H1 (cell line): ENCODE measurements at regions not wholly inside any gene's neighbourhood (a gene's known extent, or its start where the extent isn't known, plus 50 kb on each side); places are given as distances from the start of the nearest gene placed in this dataset.

Experiments used
- CTCF ChIA-PET: fragments of 300-600 bp; sonication (Branson Sonifier 250); formaldehyde crosslinking; loops from one replicate; lab custom pipeline; 2021; ENCODE audit not compliant: partially characterized antibody; lab: Charles Lee
- POLR2A ChIA-PET: fragments of 300-600 bp; sonication (Branson Sonifier 250); formaldehyde crosslinking; loops from one replicate; lab custom pipeline; 2021; ENCODE audit warnings: inconsistent platforms; ENCODE audit not compliant: partially characterized antibody; lab: Charles Lee
- DNase-seq, 2 experiments: peaks; one replicate each; pipeline versions ENCODE4 v3.0.0 to v3.0.0-alpha.2; 2010 to 2022; ENCODE audit warnings: low spot score in 2 of 2, low read depth in 1 of 2, mixed read lengths in 1 of 2
- FAIRE-seq: peaks from 2 replicates; lab custom pipeline; 2011; peaks lifted over from hg19 to GRCh38; lab: Jason Lieb, UNC
- H2AFZ ChIP-seq: 2 replicates; pipeline ENCODE4 v1.8.1; 2012; ENCODE audit warnings: low read length, inconsistent platforms
- H2AK5ac ChIP-seq: 2 replicates; pipeline ENCODE4 v1.6.1; 2013; ENCODE audit warnings: low read depth, low read length
- H2BK120ac ChIP-seq: replicated peaks from 2 replicates; pipeline ENCODE3; 2013; ENCODE audit warnings: low read depth, low read length, inconsistent platforms
- H2BK12ac ChIP-seq: 2 replicates; pipeline ENCODE4 v1.6.1; 2013; ENCODE audit warnings: low read depth, low read length
- H2BK15ac ChIP-seq: 2 replicates; pipeline ENCODE4 v1.6.1; 2013; ENCODE audit warnings: low read length
- H2BK20ac ChIP-seq: 2 replicates; pipeline ENCODE4 v1.6.1; 2013; ENCODE audit warnings: low read length
- H2BK5ac ChIP-seq: 2 replicates; pipeline ENCODE4 v1.6.1; 2013; ENCODE audit warnings: low read depth, low read length
- H3K14ac ChIP-seq: 2 replicates; pipeline ENCODE4 v1.6.1; 2013; ENCODE audit warnings: inconsistent platforms; ENCODE audit not compliant: insufficient read length
- H3K18ac ChIP-seq: 2 replicates; pipeline ENCODE4 v1.6.1; 2013; ENCODE audit warnings: low read length; ENCODE audit errors: extremely low read depth
- H3K23ac ChIP-seq: 2 replicates; pipeline ENCODE4 v1.6.1; 2013; ENCODE audit warnings: inconsistent platforms; ENCODE audit not compliant: insufficient read length
- H3K23me2 ChIP-seq: 2 replicates; pipeline ENCODE4 v1.6.1; 2013; ENCODE audit warnings: low read depth, low read length
- H3K27ac ChIP-seq: 2 replicates; pipeline ENCODE4 v1.6.1; 2011; ENCODE audit warnings: low read depth, low read length, inconsistent platforms
- H3K27me3 ChIP-seq, 4 experiments: replicated peaks in 1 of 4; 1 replicate in 1 of 4; 2 replicates in 3 of 4; pipeline versions ENCODE4 v1.6.1 to v1.8.1; 2011 to 2013; ENCODE audit warnings: low read length in 3 of 4, mild to moderate bottlenecking in 3 of 4, inconsistent platforms in 2 of 4, mixed read lengths in 2 of 4, moderate library complexity in 1 of 4; ENCODE audit not compliant: control insufficient read depth in 3 of 4, insufficient read depth in 3 of 4; ENCODE audit errors: extremely low read depth in 1 of 4
- H3K36me3 ChIP-seq, 4 experiments: 2 replicates each; pipeline versions ENCODE4 v1.6.1 to v1.8.1; 2011 to 2013; ENCODE audit warnings: mild to moderate bottlenecking in 4 of 4, low read length in 3 of 4, moderate library complexity in 2 of 4, control low read depth in 1 of 4, inconsistent platforms in 1 of 4; ENCODE audit not compliant: insufficient read depth in 4 of 4, control insufficient read depth in 2 of 4
- H3K4ac ChIP-seq: replicated peaks from 2 replicates; pipeline ENCODE3; 2013; ENCODE audit warnings: low read length, low read depth, mixed read lengths, inconsistent platforms; ENCODE audit not compliant: insufficient read length
- H3K4me1 ChIP-seq, 4 experiments: replicated peaks in 1 of 4; 1 replicate in 1 of 4; 2 replicates in 3 of 4; pipeline versions ENCODE4 v1.6.1 to v1.8.1; 2011 to 2013; ENCODE audit warnings: low read length in 3 of 4, inconsistent platforms in 2 of 4, mixed read lengths in 1 of 4; ENCODE audit not compliant: insufficient read depth in 4 of 4, control insufficient read depth in 3 of 4
- H3K4me2 ChIP-seq, 2 experiments: 2 replicates each; pipeline versions ENCODE4 v1.6.1 to v1.8.1; 2011 to 2013; ENCODE audit warnings: low read depth in 2 of 2, low read length in 2 of 2, control low read depth in 1 of 2, inconsistent platforms in 1 of 2, mild to moderate bottlenecking in 1 of 2; ENCODE audit not compliant: insufficient read depth in 1 of 2
- H3K4me3 ChIP-seq, 4 experiments: fragments of 200-600, 300-600 bp in 1 of 4; sonication (generic), shearing (Covaris generic), sonication (Bioruptor Twin) in 1 of 4; 2 replicates each; pipeline versions ENCODE4 v1.5.1 to v1.8.1; 2011 to 2016; ENCODE audit warnings: low read length in 4 of 4, low read depth in 3 of 4, control low read depth in 2 of 4, inconsistent platforms in 2 of 4, mild to moderate bottlenecking in 2 of 4, mixed read lengths in 1 of 4, moderate library complexity in 1 of 4; ENCODE audit not compliant: insufficient read depth in 2 of 4; ENCODE audit errors: extremely low read depth in 1 of 4
- H3K56ac ChIP-seq: replicated peaks from 2 replicates; pipeline ENCODE3; 2013; ENCODE audit warnings: low read depth, mild to moderate bottlenecking, mixed read lengths, low read length, inconsistent platforms; ENCODE audit not compliant: insufficient read length
- H3K79me1 ChIP-seq: 2 replicates; pipeline ENCODE4 v1.6.1; 2013; ENCODE audit warnings: low read depth, low read length, control low read depth
- H3K79me2 ChIP-seq, 2 experiments: 2 replicates each; pipeline versions ENCODE4 v1.6.1 to v1.8.1; 2012 to 2013; ENCODE audit warnings: low read length in 2 of 2, mild to moderate bottlenecking in 2 of 2, inconsistent platforms in 1 of 2; ENCODE audit not compliant: insufficient read depth in 2 of 2, control insufficient read depth in 1 of 2
- H3K9ac ChIP-seq, 4 experiments: replicated peaks in 1 of 4; 1 replicate in 1 of 4; 2 replicates in 3 of 4; pipeline versions ENCODE4 v1.6.1 to v1.8.1; 2011 to 2013; ENCODE audit warnings: low read depth in 3 of 4, low read length in 3 of 4, control low read depth in 2 of 4, mild to moderate bottlenecking in 2 of 4, moderate library complexity in 2 of 4, inconsistent platforms in 1 of 4; ENCODE audit errors: extremely low read depth in 1 of 4
- H3K9me3 ChIP-seq, 2 experiments: 2 replicates each; pipeline versions ENCODE4 v1.6.1 to v1.8.1; 2012 to 2013; ENCODE audit warnings: mild to moderate bottlenecking in 2 of 2, moderate library complexity in 2 of 2, control low read depth in 1 of 2, inconsistent platforms in 1 of 2, low read depth in 1 of 2, low read length in 1 of 2, mixed read lengths in 1 of 2; ENCODE audit not compliant: insufficient read depth in 2 of 2
- H4K20me1 ChIP-seq, 2 experiments: replicated peaks in 1 of 2; 2 replicates each; pipeline versions ENCODE3 to v1.8.1; 2011 to 2013; ENCODE audit warnings: inconsistent platforms in 2 of 2, low read length in 2 of 2, mild to moderate bottlenecking in 1 of 2; ENCODE audit not compliant: insufficient read depth in 2 of 2, control insufficient read depth in 1 of 2
- H4K5ac ChIP-seq: 2 replicates; pipeline ENCODE4 v1.6.1; 2013; ENCODE audit warnings: low read length, low read depth, mixed read lengths, inconsistent platforms; ENCODE audit not compliant: insufficient read length
- H4K8ac ChIP-seq: 2 replicates; pipeline ENCODE4 v1.8.0; 2013; ENCODE audit warnings: mild to moderate bottlenecking, moderate library complexity, low read length, inconsistent platforms; ENCODE audit not compliant: insufficient read depth; ENCODE audit errors: extremely low read depth
- H4K91ac ChIP-seq: replicated peaks from 2 replicates; pipeline ENCODE3; 2013; ENCODE audit warnings: low read length, mixed read lengths, inconsistent platforms; ENCODE audit not compliant: insufficient read length
- ASH2L ChIP-seq: fragments of 200-600, 300-600 bp; sonication (generic); IDR thresholded peaks from one replicate; pipeline ENCODE4 v1.7.1; 2017; ENCODE audit warnings: low read length
- BRCA1 ChIP-seq: IDR thresholded peaks from 2 replicates; pipeline ENCODE4 v1.6.1; 2012; ENCODE audit warnings: low read depth, low read length, improper control_type of control experiment
- CTCF ChIP-seq, 3 experiments: IDR thresholded peaks; 1 replicate in 2 of 3; 2 replicates in 1 of 3; pipeline versions ENCODE4 v1.5.1 to v1.6.1; 2011; ENCODE audit warnings: low read length in 3 of 3, mild to moderate bottlenecking in 3 of 3, inconsistent platforms in 2 of 3, low read depth in 1 of 3, moderate library complexity in 1 of 3; ENCODE audit not compliant: insufficient read depth in 1 of 3; ENCODE audit errors: control extremely low read depth in 1 of 3
- EP300 ChIP-seq, 2 experiments: IDR thresholded peaks; 1 replicate in 1 of 2; 2 replicates in 1 of 2; pipeline ENCODE4 v1.6.1; 2011 to 2012; ENCODE audit warnings: low read depth in 2 of 2, low read length in 2 of 2, mild to moderate bottlenecking in 2 of 2, borderline replicate concordance in 1 of 2, inconsistent platforms in 1 of 2, moderate library complexity in 1 of 2
- FOSL1 ChIP-seq: IDR thresholded peaks from 2 replicates; pipeline ENCODE4 v1.6.1; 2011; ENCODE audit warnings: mild to moderate bottlenecking, low read depth, low read length, moderate library complexity; ENCODE audit not compliant: insufficient read depth
- KDM1A ChIP-seq: fragments of 200-600, 300-600 bp; sonication (generic); IDR thresholded peaks from 2 replicates; pipeline ENCODE4 v1.7.1; 2016; ENCODE audit warnings: mild to moderate bottlenecking, low read length, borderline replicate concordance
- RFX5 ChIP-seq: IDR thresholded peaks from 2 replicates; pipeline ENCODE4 v1.6.1; 2011; ENCODE audit warnings: low read depth, low read length, improper control_type of control experiment, borderline replicate concordance
- TAF7 ChIP-seq: optimal IDR thresholded peaks from 2 replicates; pipeline ENCODE3; 2011; ENCODE audit warnings: low read depth, mild to moderate bottlenecking, inconsistent platforms, low read length, moderate library complexity, borderline replicate concordance
- ZNF274 ChIP-seq: IDR thresholded peaks from 2 replicates; pipeline ENCODE4 v1.7.0; 2012; ENCODE audit warnings: low read length, borderline replicate concordance; ENCODE audit errors: extremely low read depth
- WGBS, 2 experiments: shearing (Covaris generic) in 1 of 2; methylation state at CpG; one replicate each; pipeline versions ENCODE4 v1.1.6 to v1.1.7; 2013 to 2015; ENCODE audit warnings: low lambda C conversion rate in 2 of 2, mixed read lengths in 2 of 2, inconsistent platforms in 1 of 2, low coverage in 1 of 2, missing lambda C conversion rate in 1 of 2; ENCODE audit not compliant: insufficient replicate concordance in 2 of 2, insufficient coverage in 1 of 2, insufficient read length in 1 of 2; ENCODE audit errors: extremely low coverage in 1 of 2, missing lambda C conversion rate in 1 of 2; 5-methylcytosine and 5-hydroxymethylcytosine counted together
- TF ChIP-seq, protein P1 (sequence below): IDR thresholded peaks from 2 replicates; pipeline ENCODE4 v1.6.1; 2011; ENCODE audit warnings: low read length, improper control_type of control experiment

- no peak overlapping the region for H4K91ac ChIP-seq
- no peak overlapping the region for H3K23ac ChIP-seq
- no peak overlapping the region for H3K4ac ChIP-seq
- H2BK12ac ChIP-seq, result no peak overlapping the region
- H3K27ac ChIP-seq, result no peak overlapping the region
- H3K23me2 ChIP-seq, result no peaks in the 10 kb centered on the region
- H2BK15ac ChIP-seq, result no peak overlapping the region
- no peaks in the 10 kb centered on the region for H3K9me3 ChIP-seq
- H4K5ac ChIP-seq, result no peak overlapping the region
- H3K27me3 ChIP-seq, result no peaks in the 10 kb centered on the region
- no peak overlapping the region for H3K18ac ChIP-seq
- no peak overlapping the region for H2AFZ ChIP-seq
- H2AK5ac ChIP-seq, result no peak overlapping the region
- H3K4me2 ChIP-seq, result no peak overlapping the region
- no peak overlapping the region for H2BK5ac ChIP-seq
- no peak for DNase-seq
- H3K4me1 ChIP-seq, result no peaks in the 10 kb centered on the region; a peak in 1 of 7 replicates
- H3K4me3 ChIP-seq, result no peak overlapping the region
- WGBS, 2 experiments, result 93% methylated on average over 1 of the region's 1 CpG; no CpG with 5 or more reads in 1 of the 2 experiments
- CTCF ChIA-PET, result no interaction called here
- H3K14ac ChIP-seq, result no peak overlapping the region
- H3K79me1 ChIP-seq, result no peaks in the 10 kb centered on the region
- FAIRE-seq, result no peak
- H3K79me2 ChIP-seq, result no peaks in the 10 kb centered on the region
- no peak overlapping the region for H3K9ac ChIP-seq
- no peak overlapping the region for H2BK20ac ChIP-seq
- H4K8ac ChIP-seq, result no peak overlapping the region
- H4K20me1 ChIP-seq, result no peaks in the 10 kb centered on the region
- no peaks in the 10 kb centered on the region for H3K36me3 ChIP-seq
- no peak overlapping the region for H3K56ac ChIP-seq
- H2BK120ac ChIP-seq, result no peak overlapping the region
- POLR2A ChIA-PET, result no interaction called here
- TF ChIP-seq KDM1A, result no peak
- TF ChIP-seq CTCF (IDR thresholded peaks at IDR 0.05; ENCODE audit: control extremely low read depth in 1 of 3, insufficient read depth in 1 of 3, low read depth in 1 of 3, low read length in 3 of 3), result no peak
- TF ChIP-seq, protein P1, sequence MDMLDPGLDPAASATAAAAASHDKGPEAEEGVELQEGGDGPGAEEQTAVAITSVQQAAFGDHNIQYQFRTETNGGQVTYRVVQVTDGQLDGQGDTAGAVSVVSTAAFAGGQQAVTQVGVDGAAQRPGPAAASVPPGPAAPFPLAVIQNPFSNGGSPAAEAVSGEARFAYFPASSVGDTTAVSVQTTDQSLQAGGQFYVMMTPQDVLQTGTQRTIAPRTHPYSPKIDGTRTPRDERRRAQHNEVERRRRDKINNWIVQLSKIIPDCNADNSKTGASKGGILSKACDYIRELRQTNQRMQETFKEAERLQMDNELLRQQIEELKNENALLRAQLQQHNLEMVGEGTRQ, result no peak
- TF ChIP-seq ZNF274, result no peak
- TF ChIP-seq RFX5, result no peak
- no peak for TF ChIP-seq ASH2L
- TF ChIP-seq TAF7, result no peak
- TF ChIP-seq BRCA1, result no peak
- TF ChIP-seq FOSL1, result no peak
- no peak for TF ChIP-seq EP300 (IDR thresholded peaks at IDR 0.05; ENCODE audit: borderline replicate concordance in 1 of 2, low read depth in 2 of 2, low read length in 2 of 2)
Measured at GRCh38 chr1:82145656-82146055, 344.9 kb downstream of the ADGRL2 start.
